Glomerular visceral epithelial cell (primary cell): ENCODE measurements at regions not wholly inside any gene's neighbourhood (a gene's known extent, or its start where the extent isn't known, plus 50 kb on each side); places are given as distances from the start of the nearest gene placed in this dataset.

Experiments
- DNase-seq: peaks from one replicate; pipeline ENCODE4 v3.0.0-alpha.2; 2016; ENCODE audit errors: extremely low spot score

- peak; percentile 70 for DNase-seq
Observed at GRCh38 chr4:123939621-123940020, 543.0 kb downstream of the SPRY1 start.

- DNase-seq = no peak
Observed at GRCh38 chr4:123940604-123941003, 544.0 kb downstream of the SPRY1 start.

- no peak for DNase-seq
Observed at GRCh38 chr4:123941306-123941705, 544.7 kb downstream of the SPRY1 start.

- no peak for DNase-seq
Observed at GRCh38 chr4:123943976-123944375, 547.4 kb downstream of the SPRY1 start.

GRCh38 chr4:123945301-123945700 lies 548.7 kb downstream of the SPRY1 start:
- no peak for DNase-seq

- DNase-seq = no peak
Observed at GRCh38 chr4:123950530-123950929, 553.9 kb downstream of the SPRY1 start.

GRCh38 chr4:123952530-123953274 lies 556.1 kb downstream of the SPRY1 start:
- DNase-seq = no peak

- DNase-seq = no peak
Observed at GRCh38 chr4:123953566-123953965, 557.0 kb downstream of the SPRY1 start.

- DNase-seq = no peak
Observed at GRCh38 chr4:123954220-123954619, 557.6 kb downstream of the SPRY1 start.

- DNase-seq = no peak
Observed at GRCh38 chr4:123955167-123955800, 558.7 kb downstream of the SPRY1 start.

GRCh38 chr4:123956204-123956603 lies 559.6 kb downstream of the SPRY1 start:
- DNase-seq = no peak

GRCh38 chr4:123966990-123967769 lies 570.6 kb downstream of the SPRY1 start:
- no peak for DNase-seq

GRCh38 chr4:123972031-123972430 lies 575.4 kb downstream of the SPRY1 start:
- DNase-seq = no peak

- DNase-seq = no peak
Observed at GRCh38 chr4:123974386-123975149, 578.0 kb downstream of the SPRY1 start.

- DNase-seq = no peak
Observed at GRCh38 chr4:123976285-123976684, 579.7 kb downstream of the SPRY1 start.

- no peak for DNase-seq
Observed at GRCh38 chr4:123976819-123977218, 580.2 kb downstream of the SPRY1 start.

GRCh38 chr4:123977641-123978081 lies 581.1 kb downstream of the SPRY1 start:
- DNase-seq = no peak

GRCh38 chr4:123978637-123979036 lies 582.0 kb downstream of the SPRY1 start:
- DNase-seq = no peak

GRCh38 chr4:123980736-123981300 lies 584.2 kb downstream of the SPRY1 start:
- DNase-seq = no peak

- no peak for DNase-seq
Observed at GRCh38 chr4:123984886-123985285, 588.3 kb downstream of the SPRY1 start.

- peak; percentile 72 for DNase-seq
Observed at GRCh38 chr4:123986268-123986798, 589.7 kb downstream of the SPRY1 start.
